NCI-H2107 (cell line): ENCODE measurements at regions not wholly inside any gene's neighbourhood (a gene's known extent, or its start where the extent isn't known, plus 50 kb on each side); places are given as distances from the start of the nearest gene placed in this dataset.
A peak's percentile ranks its signal among the peaks of the same experiment; 100 is the strongest.

ENCODE experiments used
- DNase-seq: peaks from one replicate; lab custom pipeline; 2025; lab: John Stamatoyannopoulos, UW

- DNase-seq = no peak
Measured at GRCh38 chr9:13896922-13897835, 416.8 kb downstream of the NFIB start.

- DNase-seq = no peak
Measured at GRCh38 chr9:13896047-13896446, 417.9 kb downstream of the NFIB start.

- no peak for DNase-seq
Measured at GRCh38 chr9:13885258-13885657, 428.7 kb downstream of the NFIB start.

GRCh38 chr9:13879981-13880380 is 434.0 kb downstream of the NFIB start:
- DNase-seq = no peak

GRCh38 chr9:13879011-13879410 is 434.9 kb downstream of the NFIB start:
- no peak for DNase-seq

GRCh38 chr9:13878241-13878711 is 435.7 kb downstream of the NFIB start:
- DNase-seq = no peak

GRCh38 chr9:13876741-13877140 is 437.2 kb downstream of the NFIB start:
- DNase-seq = no peak

GRCh38 chr9:13873203-13873602 is 440.7 kb downstream of the NFIB start:
- DNase-seq = no peak

GRCh38 chr9:13868336-13868735 is 445.6 kb downstream of the NFIB start:
- no peak for DNase-seq

- DNase-seq = no peak
Measured at GRCh38 chr9:13865869-13866268, 448.1 kb downstream of the NFIB start.

GRCh38 chr9:13863112-13863511 is 450.8 kb downstream of the NFIB start:
- DNase-seq = no peak

- DNase-seq = no peak
Measured at GRCh38 chr9:13862654-13863053, 451.3 kb downstream of the NFIB start.

GRCh38 chr9:13860946-13861640 is 452.8 kb downstream of the NFIB start:
- DNase-seq = no peak

GRCh38 chr9:13860019-13860418 is 453.9 kb downstream of the NFIB start:
- DNase-seq = no peak

- no peak for DNase-seq
Measured at GRCh38 chr9:13857521-13857920, 456.4 kb downstream of the NFIB start.

- DNase-seq = no peak
Measured at GRCh38 chr9:13847270-13847669, 466.7 kb downstream of the NFIB start.

- DNase-seq = no peak
Measured at GRCh38 chr9:13845460-13845859, 468.5 kb downstream of the NFIB start.

- peak; percentile 45 for DNase-seq
Measured at GRCh38 chr9:13841746-13842462, 472.0 kb downstream of the NFIB start.

GRCh38 chr9:13832446-13832845 is 481.5 kb downstream of the NFIB start:
- no peak for DNase-seq

- DNase-seq = no peak
Measured at GRCh38 chr9:13823026-13823425, 490.9 kb downstream of the NFIB start.

GRCh38 chr9:13817754-13818278 is 496.1 kb downstream of the NFIB start:
- DNase-seq = no peak

- DNase-seq = no peak
Measured at GRCh38 chr9:13816837-13817236, 497.1 kb downstream of the NFIB start.
